ENCODE measurements at regions not wholly inside any gene's neighbourhood (a gene's known extent, or its start where the extent isn't known, plus 50 kb on each side); places are given as distances from the start of the nearest gene placed in this dataset.

GRCh38 chr16:65494609-65495008 is 372.7 kb upstream of the CDH11 start:
- TF ChIP-seq CTCF (IDR thresholded peaks at IDR 0.05), result no peak
- no peak for TF ChIP-seq POLR2A (IDR thresholded peaks at IDR 0.05)

Measured in breast epithelium (tissue), 3 donors.